Stimulated activated CD8-positive, alpha-beta memory T cell treated with anti-CD3 and anti-CD28 coated beads, Interleukin-4, amount 100 ng/mL, for 48 hours (primary cell): ENCODE measurements at regions not wholly inside any gene's neighbourhood (a gene's known extent, or its start where the extent isn't known, plus 50 kb on each side); places are given as distances from the start of the nearest gene placed in this dataset.

Experiments used
- DNase-seq: peaks from one replicate; pipeline ENCODE4 v3.0.0-alpha.2; 2020

DNA sequence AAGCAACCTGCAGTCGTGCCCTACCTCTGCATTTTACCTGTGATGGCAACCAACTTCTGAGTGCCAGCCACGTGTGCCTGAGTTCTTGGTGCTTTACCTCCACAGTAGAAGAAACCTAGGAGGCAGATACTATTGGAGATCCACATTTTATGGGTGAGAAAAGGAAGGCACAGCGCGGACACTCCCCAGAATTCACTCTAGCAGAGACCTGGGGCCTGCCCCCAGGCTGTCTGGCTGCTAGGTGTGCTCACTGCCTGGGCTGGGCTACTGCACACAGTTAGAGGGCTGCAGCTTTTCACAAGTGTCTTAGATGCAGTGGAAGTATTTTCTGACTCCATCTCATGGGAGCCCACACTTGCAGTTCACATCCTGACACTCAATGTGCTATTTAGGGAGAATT lies 598.8 kb upstream of the ADAMTS16 start:
- no peak for DNase-seq

DNA sequence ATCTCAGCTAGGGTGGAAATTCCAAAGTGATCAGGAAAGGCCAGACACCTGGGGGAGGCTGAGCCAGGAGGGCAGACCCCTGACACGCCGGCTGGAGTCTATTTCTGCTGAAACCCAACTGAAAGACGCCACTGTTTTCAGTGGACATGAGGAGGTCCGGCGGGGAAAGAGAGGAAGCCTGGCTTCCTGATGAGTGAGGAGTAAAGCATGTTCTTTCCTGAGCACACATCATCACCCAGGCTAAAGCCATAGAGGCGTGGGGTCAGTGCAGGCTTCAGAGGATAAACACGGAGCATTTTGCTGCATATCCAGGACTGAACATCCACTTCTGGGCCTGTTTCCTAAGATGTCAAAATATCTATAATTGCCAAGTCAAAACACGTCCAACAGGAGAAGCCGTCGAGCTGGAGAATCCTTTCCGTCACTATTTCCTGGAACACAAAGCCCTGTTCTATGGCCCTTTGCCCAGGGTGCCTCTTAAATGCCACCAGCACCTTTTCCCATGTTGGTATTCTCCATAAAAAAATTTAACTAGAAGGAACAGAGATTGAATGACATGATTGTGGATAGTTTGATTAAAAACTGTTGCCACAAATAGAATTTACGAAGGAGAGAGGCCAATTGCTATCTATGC lies 597.9 kb upstream of the ADAMTS16 start:
- DNase-seq, result no peak

DNA sequence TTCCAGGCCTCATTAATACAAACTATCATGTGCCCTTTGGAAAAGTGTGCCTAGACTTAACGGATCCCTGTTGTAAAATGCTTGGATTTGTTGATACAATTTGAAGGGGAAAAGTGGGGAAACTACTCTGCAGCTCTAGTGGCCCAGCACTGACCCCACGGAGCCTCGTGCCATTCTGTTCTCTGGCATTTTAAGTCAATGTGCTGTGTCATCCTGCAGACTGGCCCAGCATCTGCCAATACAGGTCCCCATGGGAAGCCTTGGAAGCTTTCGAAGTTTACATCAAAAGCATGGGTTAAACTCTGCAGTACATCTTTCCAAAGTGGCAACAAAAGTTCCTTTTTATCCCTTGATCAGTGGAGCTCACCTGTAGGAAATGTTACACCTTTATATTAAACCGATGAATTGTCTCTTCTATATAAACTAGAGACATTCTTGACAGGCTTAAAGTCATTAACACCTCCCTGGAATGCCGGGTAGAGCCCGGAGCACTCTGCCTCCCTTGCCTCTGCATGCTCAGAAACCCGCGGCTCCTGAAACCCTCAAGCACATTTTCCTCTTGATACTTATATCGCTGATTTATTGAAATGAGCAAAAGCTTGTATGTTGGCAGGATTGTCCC lies 596.0 kb upstream of the ADAMTS16 start:
- DNase-seq, result no peak

DNA sequence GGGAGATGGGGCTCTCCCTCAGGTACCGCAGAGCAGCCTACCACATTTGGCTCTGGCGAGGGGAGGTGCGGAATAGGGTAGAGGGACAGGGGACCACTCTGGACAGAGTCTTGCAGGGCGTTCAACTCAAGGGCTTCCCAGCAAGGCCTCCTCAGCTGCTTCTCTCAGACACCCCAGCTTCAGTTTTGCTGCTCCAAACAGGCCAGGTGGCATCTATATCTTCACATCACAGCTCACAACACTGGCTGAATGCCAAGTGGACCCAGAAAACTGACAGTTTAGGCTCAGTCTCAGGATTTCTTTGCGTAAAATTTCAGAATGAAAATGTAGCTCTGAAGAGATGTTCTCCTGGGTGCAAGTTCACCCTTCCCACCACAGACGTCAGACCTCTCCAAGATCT lies 592.6 kb upstream of the ADAMTS16 start:
- no peak for DNase-seq

DNA sequence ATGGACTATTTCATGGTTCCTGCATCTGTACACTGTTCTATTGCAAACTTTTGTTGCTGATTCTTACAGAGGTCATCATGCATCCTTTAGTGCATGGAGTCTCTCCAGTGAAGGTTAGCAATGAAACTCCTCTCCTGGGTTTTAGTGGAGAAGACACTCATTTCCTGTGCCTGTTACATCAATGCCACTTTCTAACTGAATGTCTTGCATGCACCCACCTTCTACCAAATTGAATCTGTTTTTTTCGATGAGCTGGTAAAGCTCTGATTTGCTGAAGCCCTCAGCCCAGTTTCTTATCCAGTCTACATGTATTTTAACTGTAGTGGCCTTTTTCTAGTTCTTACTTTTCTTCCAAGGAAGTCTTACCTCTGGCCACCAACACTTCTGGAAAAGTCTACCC lies 591.8 kb upstream of the ADAMTS16 start:
- no peak for DNase-seq

DNA sequence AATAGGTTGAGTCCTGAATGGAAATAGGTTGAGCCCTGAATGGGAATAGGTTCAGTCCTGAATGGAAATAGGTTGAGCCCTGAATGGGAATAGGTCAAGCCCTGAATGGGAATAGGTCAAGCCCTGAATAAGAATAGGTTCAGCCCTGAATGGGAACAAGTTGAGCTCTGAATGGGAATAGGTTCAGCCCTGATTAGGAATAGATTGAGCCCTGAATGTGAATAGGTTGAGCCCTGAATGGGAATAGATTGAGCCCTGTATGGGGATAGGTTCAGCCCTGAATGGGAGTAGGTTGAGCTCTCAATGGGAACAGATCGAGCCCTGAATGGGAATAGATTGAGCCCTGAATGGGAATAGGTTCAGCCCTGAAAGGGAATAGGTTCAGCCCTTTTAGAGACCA lies 590.8 kb upstream of the ADAMTS16 start:
- DNase-seq, result no peak

DNA sequence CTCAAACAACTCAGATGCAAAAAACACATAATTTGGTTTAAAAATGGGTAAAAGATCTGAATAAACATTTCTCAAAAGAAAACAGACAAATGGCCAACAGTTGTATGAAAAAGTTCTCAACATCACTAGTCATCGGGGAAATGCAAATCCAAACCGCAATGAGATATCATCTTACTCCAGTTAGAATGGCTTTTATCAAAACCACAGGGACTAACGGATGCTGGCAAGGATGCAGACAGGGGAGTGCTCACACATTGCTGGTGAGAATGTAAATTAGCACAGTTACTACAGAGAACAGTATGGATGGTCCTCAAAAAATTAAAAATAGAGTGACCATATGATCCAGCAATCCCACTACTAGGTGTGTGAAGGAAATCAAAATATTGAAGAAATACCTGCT lies 589.1 kb upstream of the ADAMTS16 start:
- DNase-seq, result no peak

DNA sequence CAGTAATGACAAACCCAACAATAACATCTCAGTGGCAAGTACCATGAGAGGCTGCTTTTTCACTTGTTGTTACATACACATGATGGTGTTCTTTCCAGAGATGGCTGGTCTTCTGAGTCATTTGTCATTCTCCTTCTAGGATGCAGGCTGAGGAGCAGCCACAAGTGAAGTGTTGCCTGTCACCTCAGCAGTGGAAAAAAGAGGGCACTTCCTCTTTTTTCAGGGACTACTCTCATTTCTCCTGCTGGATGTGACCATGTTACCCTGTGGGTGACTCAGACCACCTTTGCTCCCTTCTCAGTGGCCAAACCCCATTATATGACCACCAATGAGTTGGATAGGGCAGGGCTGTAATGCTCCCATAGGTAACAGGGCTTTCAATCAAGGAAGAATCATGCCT lies 587.0 kb upstream of the ADAMTS16 start:
- no peak for DNase-seq

DNA sequence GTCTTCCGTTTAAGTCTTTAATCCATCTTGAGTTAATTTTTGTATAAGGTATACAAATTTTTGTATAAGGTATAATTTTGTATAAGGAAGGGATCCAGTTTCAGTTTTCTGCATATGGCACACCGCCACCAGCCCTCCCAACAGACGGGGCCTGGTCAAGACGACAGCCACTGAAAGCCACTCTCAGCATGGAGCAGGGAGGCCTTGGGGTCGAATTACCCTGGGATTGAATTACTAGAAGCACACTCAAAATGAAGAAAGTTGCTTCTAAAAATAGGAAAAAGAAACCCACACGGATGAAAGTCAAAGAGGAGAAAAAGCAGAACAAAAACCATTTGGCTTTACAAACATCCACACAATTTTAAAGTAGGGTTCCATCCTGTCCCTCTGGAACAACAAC lies 586.2 kb upstream of the ADAMTS16 start:
- DNase-seq, result no peak

DNA sequence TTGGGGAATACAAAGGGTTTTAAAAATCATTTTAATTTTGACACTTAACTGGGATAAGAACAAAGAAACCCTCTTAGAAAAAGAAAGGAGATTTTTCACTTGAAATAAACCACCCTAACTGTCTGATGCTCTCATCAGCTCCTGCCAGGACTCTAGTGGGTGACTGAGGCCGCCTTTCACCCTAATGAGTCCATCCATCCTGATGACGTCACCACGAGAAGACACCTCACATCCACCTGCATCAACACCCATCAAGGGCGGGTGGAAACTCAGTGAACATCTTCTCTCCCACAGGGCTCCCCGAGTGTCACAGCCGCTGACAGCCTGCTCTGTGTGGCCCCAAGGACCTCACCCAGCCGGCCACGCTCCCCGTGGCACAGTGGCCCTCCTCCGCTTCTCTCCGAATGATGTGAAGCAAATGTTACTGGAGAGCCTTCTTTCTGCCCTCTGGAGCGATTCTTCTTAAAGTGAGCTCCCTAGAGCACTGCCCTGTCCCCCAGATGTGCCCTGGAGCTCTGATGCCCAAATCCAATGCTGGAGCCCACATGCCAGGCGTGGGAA lies 584.3 kb upstream of the ADAMTS16 start:
- DNase-seq, result no peak

DNA sequence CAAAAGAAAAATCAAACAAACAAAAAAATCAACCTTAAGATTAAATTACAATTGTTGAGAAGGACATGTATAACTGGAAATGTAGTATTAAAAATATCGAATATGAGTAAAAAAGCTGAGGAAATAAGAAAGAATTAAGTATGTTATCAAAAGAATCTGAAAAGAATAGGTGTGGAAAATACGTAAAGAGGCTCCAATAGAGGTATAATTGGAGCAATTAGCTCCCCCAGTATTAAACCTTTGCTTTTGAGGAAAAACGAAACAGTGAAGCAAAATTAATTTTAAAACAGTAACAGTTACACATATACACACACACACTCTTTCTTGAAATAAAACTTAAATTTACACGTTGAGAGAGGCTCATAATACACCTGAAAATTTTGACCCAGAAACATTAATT lies 578.7 kb upstream of the ADAMTS16 start:
- DNase-seq, result no peak

DNA sequence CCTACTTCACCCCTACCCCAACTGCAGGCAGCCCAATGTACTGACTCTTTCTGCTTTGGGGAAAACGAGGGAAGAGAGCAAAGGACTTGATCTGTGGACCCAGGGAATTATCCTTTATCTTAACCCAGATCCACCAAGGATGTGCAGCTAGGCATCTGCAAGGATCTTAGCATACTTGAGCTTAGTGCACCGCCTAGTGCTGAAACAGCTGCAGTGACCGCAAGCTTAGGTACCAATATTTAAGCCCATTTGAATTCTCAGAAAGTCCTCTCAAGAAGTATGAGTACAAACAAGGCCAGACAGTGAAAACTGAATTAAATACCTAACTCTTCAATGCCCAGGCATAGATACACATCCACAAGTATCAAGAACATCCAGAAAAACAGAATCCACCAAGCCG lies 576.7 kb upstream of the ADAMTS16 start:
- DNase-seq, result no peak

DNA sequence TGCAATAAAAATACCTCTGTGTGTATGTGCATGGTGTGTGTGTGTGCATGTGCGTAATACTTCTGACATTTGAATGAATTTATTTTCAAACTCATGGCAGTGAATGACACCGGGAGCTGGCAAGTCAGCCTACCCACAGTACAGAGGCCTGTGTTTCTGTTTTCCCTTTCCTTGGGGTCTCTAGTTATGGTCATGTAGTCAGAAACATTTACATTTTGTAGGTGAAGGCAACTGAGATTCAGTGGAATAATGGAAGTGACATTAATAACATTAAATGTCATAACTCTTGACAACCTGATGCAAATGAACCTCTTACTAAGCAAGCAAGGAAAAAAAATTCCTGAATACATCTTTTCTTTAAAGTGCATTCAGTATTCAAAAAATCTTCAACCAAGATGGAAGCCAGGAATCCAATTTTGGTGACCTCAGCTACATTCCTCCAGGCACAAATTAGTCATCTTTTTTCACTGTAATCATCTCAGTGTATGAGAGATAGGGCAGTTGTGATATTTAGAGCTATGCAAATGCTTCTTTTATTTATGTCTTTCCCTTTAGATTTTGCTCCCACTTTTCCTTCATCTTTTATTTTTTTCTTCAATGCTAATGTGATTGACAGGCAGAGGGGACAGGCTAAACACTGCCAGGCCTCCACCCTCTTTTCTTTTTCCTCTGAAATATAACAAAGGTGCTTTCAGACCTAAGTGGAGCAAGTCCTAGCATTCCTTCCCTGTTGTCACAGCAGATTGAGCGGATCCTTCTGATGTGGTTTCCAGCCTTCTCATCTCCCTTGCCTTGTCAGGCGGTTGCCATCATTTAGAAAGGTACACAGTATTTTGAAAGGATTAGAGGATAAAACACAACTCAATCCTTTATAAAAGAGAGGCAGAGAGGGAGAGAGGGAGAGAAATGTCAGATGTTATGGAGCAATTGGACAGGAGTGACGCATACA lies 569.8 kb upstream of the ADAMTS16 start:
- DNase-seq, result no peak

DNA sequence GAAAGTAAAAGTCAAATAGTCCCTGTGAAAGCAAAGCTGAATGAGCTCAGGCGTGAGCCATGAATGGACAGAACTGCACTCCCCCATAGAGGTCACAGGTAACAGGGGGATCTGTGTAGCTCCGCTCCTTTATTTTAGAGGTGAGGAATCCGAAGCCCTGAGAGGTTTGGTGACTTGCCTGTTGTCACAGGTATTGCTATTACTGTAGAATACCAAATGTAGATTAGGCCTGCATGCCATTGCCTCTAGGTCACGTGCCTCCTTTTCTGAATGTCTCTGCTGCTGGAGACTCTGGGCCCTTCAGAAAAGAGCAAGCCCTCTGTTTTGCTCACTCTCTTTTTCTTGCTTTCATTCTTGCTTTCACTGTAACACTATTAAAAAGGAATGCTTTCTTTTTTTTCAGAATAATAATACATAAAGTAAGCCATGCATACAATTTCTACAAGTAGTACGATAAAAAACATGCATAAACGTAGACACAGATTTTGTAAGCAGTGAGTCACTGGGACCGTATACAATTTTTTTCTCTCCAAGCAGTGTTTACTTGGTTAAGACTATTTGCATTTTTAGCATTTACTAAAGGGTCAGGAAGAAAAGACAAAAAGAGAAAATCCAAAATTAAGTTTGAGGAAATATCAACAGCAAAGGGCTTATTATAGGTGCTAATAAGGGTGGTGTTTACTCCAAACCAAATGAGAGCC lies 568.7 kb upstream of the ADAMTS16 start:
- DNase-seq, result no peak

DNA sequence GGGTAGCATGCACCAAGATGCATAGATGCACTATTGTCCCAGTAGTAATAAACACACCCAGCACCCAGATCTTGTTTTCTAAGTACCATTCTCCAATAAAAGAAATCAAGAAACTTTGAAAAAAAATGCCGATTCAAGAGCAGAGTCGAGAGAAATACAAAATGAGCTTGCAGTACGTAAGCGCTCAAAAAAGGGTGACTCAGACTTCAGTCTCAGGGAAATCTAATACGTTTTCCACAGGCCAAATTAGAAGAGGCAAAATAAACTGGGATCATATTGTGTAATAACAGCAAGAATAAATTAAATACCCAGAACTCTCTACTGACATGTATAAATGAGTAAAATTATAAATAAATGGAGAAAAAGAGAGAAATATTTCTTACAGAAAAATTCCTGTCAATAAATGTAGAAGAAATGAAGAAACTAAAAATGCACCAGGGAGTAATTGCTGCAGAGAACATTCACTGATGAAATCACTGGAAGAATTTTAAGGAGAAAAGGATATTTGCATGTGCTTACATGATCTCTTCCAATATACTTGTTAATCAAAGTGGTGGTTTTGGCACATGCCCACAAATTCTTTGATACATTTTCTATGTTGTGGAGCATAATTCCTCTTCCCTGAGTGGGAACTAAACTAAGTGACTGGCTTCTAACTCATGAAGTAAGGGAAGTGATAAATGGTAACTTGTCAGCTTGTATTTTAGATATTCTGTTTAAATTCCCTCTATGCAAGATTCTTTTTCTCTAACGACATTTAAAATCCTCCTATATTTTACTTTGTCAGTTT lies 567.6 kb upstream of the ADAMTS16 start:
- DNase-seq, result no peak

DNA sequence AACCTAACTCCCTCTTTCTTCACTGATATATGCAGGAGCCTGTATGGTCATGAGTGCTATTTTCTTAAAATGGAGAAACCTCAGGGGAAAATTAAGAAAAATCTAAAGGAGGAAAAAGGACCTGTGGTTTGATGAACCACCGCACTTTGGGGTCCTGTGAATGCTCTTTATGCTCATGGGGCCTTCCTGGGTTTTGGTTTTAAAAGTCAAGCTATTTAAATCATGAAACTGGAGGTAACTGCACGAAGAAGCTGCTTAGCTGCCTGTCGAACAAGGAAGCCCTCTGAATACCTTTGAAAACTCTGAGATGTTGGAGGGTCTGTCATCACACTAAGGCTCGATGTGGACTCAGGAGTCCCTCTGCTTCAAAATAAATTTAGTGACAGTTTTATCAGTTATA lies 564.5 kb upstream of the ADAMTS16 start:
- no peak for DNase-seq

DNA sequence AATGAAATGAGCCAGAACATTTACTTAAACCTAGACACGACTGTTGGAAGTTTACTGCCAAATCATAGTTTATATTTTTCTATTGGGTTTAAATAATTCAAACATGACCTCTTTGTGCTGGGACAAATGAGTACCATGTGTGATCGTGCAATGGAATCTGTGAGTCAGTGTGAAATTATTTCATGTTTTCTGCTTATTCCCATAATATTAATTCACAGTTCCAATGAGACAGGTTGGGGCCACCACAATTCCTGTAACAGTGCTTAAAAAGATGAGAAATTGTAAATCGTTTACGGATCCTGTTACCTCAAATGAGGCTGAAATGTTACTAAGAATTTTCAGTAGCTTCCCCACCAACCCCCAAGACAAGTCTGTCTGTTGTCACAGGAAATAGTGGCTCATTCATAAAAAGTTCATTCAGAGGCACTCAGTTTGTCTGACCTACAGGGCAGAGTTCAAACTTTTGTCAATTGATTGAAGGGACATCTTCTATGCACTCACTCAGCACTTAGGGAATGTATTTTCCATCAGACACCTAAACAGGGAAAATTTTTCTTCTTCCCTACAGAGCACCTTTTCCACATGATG lies 563.9 kb upstream of the ADAMTS16 start:
- DNase-seq, result no peak

DNA sequence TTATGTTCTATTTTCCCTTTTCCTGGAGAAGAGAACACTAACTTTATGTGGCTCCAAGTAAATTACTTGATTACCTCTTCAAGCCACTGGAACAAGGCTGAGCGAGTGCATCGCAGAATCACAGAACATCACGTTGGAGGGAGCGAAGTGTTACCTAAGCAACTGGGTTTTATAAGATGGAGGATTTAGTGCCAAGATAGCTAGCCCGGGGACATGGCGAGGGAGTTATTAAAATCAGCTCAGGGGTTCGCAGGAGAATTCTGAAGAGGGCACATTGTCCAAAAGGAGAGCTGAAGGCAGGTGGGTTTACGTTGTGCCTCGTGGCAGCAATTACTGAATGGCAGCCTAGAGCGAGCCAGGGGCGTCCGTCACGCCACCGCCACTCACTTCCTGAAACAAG lies 563.2 kb upstream of the ADAMTS16 start:
- DNase-seq, result no peak

DNA sequence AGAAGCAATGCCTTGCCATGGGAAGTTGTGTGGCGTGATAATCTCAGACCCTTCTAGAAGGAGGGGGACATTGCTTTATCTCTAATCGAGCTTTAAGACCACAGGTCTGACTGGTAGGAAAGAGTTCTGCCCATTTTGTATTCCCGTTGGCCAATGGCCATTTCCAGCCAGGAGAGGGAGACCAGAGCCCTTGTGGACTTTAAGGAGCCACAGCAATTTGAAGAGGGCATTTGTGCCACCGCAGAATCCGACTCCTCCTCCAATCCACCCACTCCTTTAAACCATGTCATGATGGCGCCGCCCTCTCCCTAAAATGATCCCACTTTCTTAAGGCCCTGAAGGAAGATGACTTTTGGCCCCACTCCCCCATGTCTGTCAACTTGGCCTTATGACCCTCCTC lies 560.5 kb upstream of the ADAMTS16 start:
- DNase-seq, result no peak

DNA sequence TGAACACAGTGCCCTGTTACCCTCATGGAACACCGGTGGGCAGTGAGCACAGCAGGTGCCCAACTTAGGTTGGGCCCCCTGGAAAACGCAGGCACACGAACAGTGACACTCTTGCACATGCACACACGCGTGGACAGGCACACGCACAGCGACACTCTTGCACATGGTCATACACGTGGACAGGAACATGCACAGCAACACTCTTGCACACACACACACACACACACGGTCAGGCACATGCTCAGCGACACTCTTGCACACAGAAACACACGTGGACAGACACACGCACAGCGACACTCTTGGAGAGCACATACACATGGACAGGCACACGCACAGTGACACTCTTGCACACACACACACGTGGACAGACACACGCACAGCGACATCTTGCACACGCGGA lies 559.4 kb upstream of the ADAMTS16 start:
- no peak for DNase-seq

DNA sequence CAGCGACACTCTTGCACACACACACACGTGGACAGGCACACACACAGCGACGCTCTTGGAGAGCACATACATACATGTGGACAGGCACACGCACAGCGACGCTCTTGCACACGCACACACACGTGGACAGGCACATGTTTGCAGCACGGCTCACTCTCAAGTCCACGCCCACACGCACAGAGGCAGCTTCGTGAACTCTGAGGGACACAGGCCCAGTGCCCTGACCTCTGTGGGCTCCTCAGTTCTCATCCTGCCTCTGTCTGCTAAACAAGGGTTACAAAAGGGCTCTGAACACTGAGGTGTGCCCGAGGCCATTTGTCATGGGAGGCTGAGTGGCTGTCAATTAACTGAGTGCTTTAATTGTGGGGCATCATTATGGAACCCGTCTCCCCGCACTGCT lies 558.8 kb upstream of the ADAMTS16 start:
- DNase-seq, result no peak

DNA sequence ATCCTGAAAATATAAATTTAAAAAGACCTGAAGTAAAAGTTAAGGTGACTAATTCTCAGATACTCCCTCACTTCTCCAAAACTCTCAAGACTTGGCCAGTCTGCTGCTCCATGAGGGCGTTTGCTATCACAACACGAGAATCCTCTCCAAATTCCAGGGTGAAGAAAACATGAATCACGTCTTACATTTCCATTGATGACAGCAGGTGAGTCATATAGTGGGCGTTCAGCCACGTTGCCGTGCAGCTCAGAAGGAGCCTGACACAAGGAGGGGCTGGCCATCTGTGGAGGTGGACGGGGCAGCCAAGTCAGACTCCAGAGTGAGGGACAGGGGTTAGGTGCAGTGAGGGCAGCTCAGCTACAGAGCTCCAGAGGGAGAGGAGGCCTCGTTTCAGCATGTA lies 555.1 kb upstream of the ADAMTS16 start:
- no peak for DNase-seq
